ENCODE measurements at regions not wholly inside any gene's neighbourhood (a gene's known extent, or its start where the extent isn't known, plus 50 kb on each side); places are given as distances from the start of the nearest gene placed in this dataset.

DNA sequence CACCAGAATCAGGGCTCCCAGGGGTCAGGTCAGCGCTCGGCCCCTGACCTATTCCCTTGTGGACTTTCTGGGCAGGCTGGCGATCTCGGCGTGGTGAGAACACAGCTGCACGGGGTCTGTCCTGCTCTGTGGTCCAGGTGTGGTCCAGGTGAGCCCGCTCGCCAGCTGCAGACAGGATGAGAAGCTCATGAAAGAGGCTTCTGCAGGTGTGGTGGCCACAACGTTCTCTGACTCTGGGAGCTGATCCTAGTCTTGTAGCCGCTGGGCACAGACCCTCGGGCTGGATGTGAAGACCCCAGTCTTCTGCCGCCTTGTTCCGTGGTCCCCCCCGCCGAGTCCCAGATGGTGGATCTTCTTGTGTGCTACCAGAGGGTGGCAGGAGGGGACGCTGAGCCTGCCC lies 129.7 kb downstream of the RTP5 start:
- H3K79me2 ChIP-seq (ENCODE audit: insufficient read depth, low read length) = no peaks in the 10 kb centered on the region
- no peaks in the 10 kb centered on the region for H4K20me1 ChIP-seq (ENCODE audit: low read depth, low read length)
- no peaks in the 10 kb centered on the region for H3F3A ChIP-seq (ENCODE audit: insufficient read depth)
- no peak overlapping the region for H3K4me3 ChIP-seq (ENCODE audit: insufficient read depth, low read length, poor library complexity, severe bottlenecking)
- no peak overlapping the region for H3K9ac ChIP-seq (ENCODE audit: low read length)
- H3K36me3 ChIP-seq (ENCODE audit: low read length) = no peaks in the 10 kb centered on the region
- TF ChIP-seq CTCF (IDR thresholded peaks at IDR 0.05; ENCODE audit: insufficient read depth, low read length, poor library complexity, severe bottlenecking) (no peak), EZH2phosphoT487 (conservative IDR thresholded peaks at IDR 0.05; ENCODE audit: low read length) (no peak)
- H3K27ac ChIP-seq (ENCODE audit: low read depth, low read length) = no peak overlapping the region
- H3K4me2 ChIP-seq (ENCODE audit: low read depth, low read length, poor library complexity, severe bottlenecking) = no peak overlapping the region
- H2AFZ ChIP-seq (ENCODE audit: low read depth, low read length, severe bottlenecking) = no peak overlapping the region
- H3K9me3 ChIP-seq (ENCODE audit: insufficient read depth, low read length) = no peaks in the 10 kb centered on the region
- H3K9me2 ChIP-seq (replicated peaks; ENCODE audit: insufficient read depth, low read length) = no peaks in the 10 kb centered on the region
- H3K27me3 ChIP-seq (ENCODE audit: low read length) = 0 out of 2 replicates have a peak, but pooled peaks cover 3% of the 10 kb centered on the region

DNA sequence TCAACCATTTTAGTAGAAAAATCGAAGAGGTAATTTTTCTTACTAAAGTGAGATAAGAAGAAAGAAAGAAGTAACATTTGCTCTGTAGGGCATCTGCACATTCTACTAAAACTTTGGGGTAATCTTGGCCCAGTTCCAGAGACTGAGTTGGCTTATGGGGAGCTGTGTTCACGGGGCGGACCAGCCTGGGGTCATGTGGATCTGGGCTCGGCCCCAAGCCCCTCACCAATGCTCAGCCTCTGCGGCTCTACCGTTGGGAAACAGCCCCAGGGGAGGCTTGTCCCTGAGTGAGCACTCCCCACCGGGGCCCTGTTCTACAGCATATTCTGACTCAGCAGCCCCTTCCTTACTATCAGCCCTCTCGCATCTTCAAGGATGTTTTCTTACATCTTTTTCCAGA lies 132.3 kb downstream of the RTP5 start:
- Histone ChIP-seq H3F3A (ENCODE audit: insufficient read depth) (no peaks in the 10 kb centered on the region), H4K20me1 (ENCODE audit: low read depth, low read length) (no peaks in the 10 kb centered on the region), H3K4me3 (ENCODE audit: insufficient read depth, low read length, poor library complexity, severe bottlenecking) (no peak overlapping the region), H3K36me3 (ENCODE audit: low read length) (no peaks in the 10 kb centered on the region), H3K4me2 (ENCODE audit: low read depth, low read length, poor library complexity, severe bottlenecking) (no peak overlapping the region), H3K9ac (ENCODE audit: low read length) (no peak overlapping the region), H3K27ac (ENCODE audit: low read depth, low read length) (no peak overlapping the region), H3K79me2 (ENCODE audit: insufficient read depth, low read length) (no peaks in the 10 kb centered on the region), H3K27me3 (ENCODE audit: low read length) (0 out of 2 replicates have a peak, but pooled peaks cover 3% of the 10 kb centered on the region), H3K9me2 (replicated peaks; ENCODE audit: insufficient read depth, low read length) (no peaks in the 10 kb centered on the region), H3K9me3 (ENCODE audit: insufficient read depth, low read length) (no peaks in the 10 kb centered on the region), H2AFZ (ENCODE audit: low read depth, low read length, severe bottlenecking) (no peak overlapping the region)
- TF ChIP-seq CTCF (IDR thresholded peaks at IDR 0.05; ENCODE audit: insufficient read depth, low read length, poor library complexity, severe bottlenecking) (no peak), EZH2phosphoT487 (conservative IDR thresholded peaks at IDR 0.05; ENCODE audit: low read length) (no peak)

DNA sequence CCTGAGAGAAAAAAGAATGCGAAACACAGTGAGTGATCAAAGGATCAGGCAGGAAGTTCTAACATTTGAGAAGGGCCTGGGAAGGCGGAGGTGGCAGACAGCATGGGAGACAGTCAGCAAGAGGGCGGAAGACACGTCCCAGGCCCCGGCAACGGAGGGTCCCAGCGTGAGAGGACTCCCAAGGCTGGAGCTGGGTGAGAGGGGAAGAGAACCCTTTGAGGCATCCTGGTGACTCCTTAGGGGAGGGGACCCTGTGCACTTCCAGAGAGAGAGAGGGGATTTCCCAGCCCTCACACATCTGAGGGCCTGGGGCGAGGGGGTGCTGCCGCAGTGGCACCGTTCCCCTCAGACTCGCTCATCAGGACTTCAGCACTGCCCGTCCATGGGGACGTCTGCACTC lies 133.4 kb downstream of the RTP5 start:
- no peak overlapping the region for H2AFZ ChIP-seq (ENCODE audit: low read depth, low read length, severe bottlenecking)
- H3K36me3 ChIP-seq (ENCODE audit: low read length) = no peaks in the 10 kb centered on the region
- TF ChIP-seq EZH2phosphoT487 (conservative IDR thresholded peaks at IDR 0.05; ENCODE audit: low read length) = no peak
- TF ChIP-seq CTCF (IDR thresholded peaks at IDR 0.05; ENCODE audit: insufficient read depth, low read length, poor library complexity, severe bottlenecking) = no peak
- H3K9me3 ChIP-seq (ENCODE audit: insufficient read depth, low read length) = no peaks in the 10 kb centered on the region
- H3K4me3 ChIP-seq (ENCODE audit: insufficient read depth, low read length, poor library complexity, severe bottlenecking) = no peak overlapping the region
- H3K4me2 ChIP-seq (ENCODE audit: low read depth, low read length, poor library complexity, severe bottlenecking) = no peak overlapping the region
- no peaks in the 10 kb centered on the region for H4K20me1 ChIP-seq (ENCODE audit: low read depth, low read length)
- no peak overlapping the region for H3K27ac ChIP-seq (ENCODE audit: low read depth, low read length)
- no peaks in the 10 kb centered on the region for H3F3A ChIP-seq (ENCODE audit: insufficient read depth)
- 0 out of 2 replicates have a peak, but pooled peaks cover 3% of the 10 kb centered on the region for H3K27me3 ChIP-seq (ENCODE audit: low read length)
- H3K9ac ChIP-seq (ENCODE audit: low read length) = no peak overlapping the region
- H3K79me2 ChIP-seq (ENCODE audit: insufficient read depth, low read length) = no peaks in the 10 kb centered on the region
- H3K9me2 ChIP-seq (replicated peaks; ENCODE audit: insufficient read depth, low read length) = no peaks in the 10 kb centered on the region

Measured in SU-DHL-6 (cell line).